ENCODE measurements at regions not wholly inside any gene's neighbourhood (a gene's known extent, or its start where the extent isn't known, plus 50 kb on each side); places are given as distances from the start of the nearest gene placed in this dataset.

GRCh38 chr3:98956008-98956407, 54.5 kb upstream of the DCBLD2 start:
- no peak overlapping the region for H3K4me2 ChIP-seq (ENCODE audit: insufficient read depth, insufficient read length, low read length)
- no peaks in the 10 kb centered on the region for H4K20me1 ChIP-seq (ENCODE audit: control insufficient read depth, insufficient read depth, insufficient read length)
- no peak overlapping the region for H4K91ac ChIP-seq (ENCODE audit: insufficient read length, low read depth, low read length)
- Mint-ChIP-seq H3K27ac (no peak overlapping the region), H3K9me3 (no peaks in the 10 kb centered on the region), H3K4me1 (peaks cover 3 to 4% of the 10 kb centered on the region in 2 experiments; a peak in 2 of 4 replicates), H3K36me3 (ENCODE audit: insufficient read depth in 1 of 3, low read depth in 3 of 3) (no peaks in the 10 kb centered on the region; a peak in 1 of 7 replicates), H3K4me3 (no peak overlapping the region), H3K27me3 (ENCODE audit: low read depth) (no peaks in the 10 kb centered on the region)
- no peak overlapping the region for H2BK5ac ChIP-seq (ENCODE audit: insufficient read length, low read length)
- no peaks in the 10 kb centered on the region for H3K9me3 ChIP-seq (ENCODE audit: control insufficient read depth, low read depth, low read length)
- H4K5ac ChIP-seq (ENCODE audit: insufficient read length, low read depth, low read length) = no peak overlapping the region
- H2AFZ ChIP-seq (ENCODE audit: low read length) = no peak overlapping the region
- H3K4ac ChIP-seq (ENCODE audit: low read depth, low read length) = no peak overlapping the region
- H3K4me1 ChIP-seq (ENCODE audit: insufficient read depth, low read length) = no peaks in the 10 kb centered on the region
- no peak for DNase-seq
- no peak overlapping the region for H3K23ac ChIP-seq (ENCODE audit: insufficient read length, low read depth, low read length)
- H3K18ac ChIP-seq (ENCODE audit: insufficient read length, low read depth, low read length) = no peak overlapping the region
- H3K14ac ChIP-seq (ENCODE audit: insufficient read depth, low read length) = no peak overlapping the region
- H4K8ac ChIP-seq (replicated peaks; ENCODE audit: insufficient read length, low read depth, low read length) = no peak overlapping the region
- H3K56ac ChIP-seq (ENCODE audit: insufficient read length, low read depth, low read length) = no peak overlapping the region
- H3K27ac ChIP-seq (ENCODE audit: insufficient read length, low read depth, low read length) = no peak overlapping the region
- H2AK5ac ChIP-seq (ENCODE audit: insufficient read length, low read length) = no peak overlapping the region
- no peaks in the 10 kb centered on the region for H3K27me3 ChIP-seq (ENCODE audit: insufficient read depth, low read length)
- H3T11ph ChIP-seq (ENCODE audit: low read length) = no peak overlapping the region
- H2BK15ac ChIP-seq (ENCODE audit: low read depth, low read length) = no peak overlapping the region
- no peak overlapping the region for H2BK12ac ChIP-seq (ENCODE audit: insufficient read length, low read depth, low read length)
- H3K79me2 ChIP-seq (ENCODE audit: insufficient read depth, low read length) = no peaks in the 10 kb centered on the region
- no peaks in the 10 kb centered on the region for H3K23me2 ChIP-seq (ENCODE audit: insufficient read length, low read depth, low read length, poor library complexity, severe bottlenecking)
- no peak for TF ChIP-seq CTCF (conservative IDR thresholded peaks at IDR 0.05)
- no peak overlapping the region for H3K9ac ChIP-seq (ENCODE audit: extremely low read depth, insufficient read length, low read length)
- no peaks in the 10 kb centered on the region for H3K79me1 ChIP-seq (ENCODE audit: insufficient read depth, low read depth, low read length, poor library complexity, severe bottlenecking)
- H2BK20ac ChIP-seq (ENCODE audit: low read depth, low read length, poor library complexity, severe bottlenecking) = no peak overlapping the region
- H2BK120ac ChIP-seq (ENCODE audit: low read depth, low read length, poor library complexity, severe bottlenecking) = no peak overlapping the region
